Suprapubic skin (tissue), 4 donors: ENCODE measurements at regions not wholly inside any gene's neighbourhood (a gene's known extent, or its start where the extent isn't known, plus 50 kb on each side); places are given as distances from the start of the nearest gene placed in this dataset.

Source experiments
- DNase-seq, 2 donors: peaks; one replicate each; pipeline ENCODE4 v3.0.0-alpha.2; 2019; ENCODE audit warnings: low spot score in 2 of 2
- H3K27ac ChIP-seq: fragments of 200-600 bp; sonication (generic); one replicate; pipeline ENCODE4 v1.5.1; 2019
- H3K27me3 ChIP-seq: fragments of 200-600 bp; sonication (generic); one replicate; pipeline ENCODE4 v1.5.1; 2019
- H3K36me3 ChIP-seq: fragments of 200-600 bp; sonication (generic); one replicate; pipeline ENCODE4 v1.5.1; 2019
- H3K4me1 ChIP-seq: fragments of 200-600 bp; sonication (generic); one replicate; pipeline ENCODE4 v1.5.1; 2019
- H3K4me3 ChIP-seq: fragments of 200-600 bp; sonication (generic); one replicate; pipeline ENCODE4 v1.5.1; 2019; ENCODE audit warnings: mild to moderate bottlenecking
- H3K9me3 ChIP-seq: fragments of 200-600 bp; sonication (generic); one replicate; pipeline ENCODE4 v1.5.1; 2019
- EP300 ChIP-seq: sonication (generic); formaldehyde crosslinking; IDR thresholded peaks from one replicate; pipeline ENCODE4 v1.6.1; 2017; ENCODE audit warnings: antibody characterized with exemption
- POLR2A ChIP-seq, 2 donors: fragments of 450-650 bp; IDR thresholded peaks; one replicate each; pipeline ENCODE4 v1.6.1; 2017; ENCODE audit warnings: antibody characterized with exemption in 2 of 2, mild to moderate bottlenecking in 2 of 2, moderate library complexity in 2 of 2
- POLR2AphosphoS5 ChIP-seq, 3 donors: sonication (generic); formaldehyde crosslinking; IDR thresholded peaks; one replicate each; pipeline ENCODE4 v1.6.1; 2017; ENCODE audit warnings: antibody characterized with exemption in 3 of 3
- WGBS: methylation state at CpG from one replicate; pipeline ENCODE4 v1.1.5; 2018; 5-methylcytosine and 5-hydroxymethylcytosine counted together
- TF ChIP-seq, protein P1 (sequence below), 2 donors: fragments of 200-600 bp in 1 of 2; fragments of 450-650 bp in 1 of 2; sonication (generic) in 1 of 2; IDR thresholded peaks; one replicate each; pipeline ENCODE4 v1.5.1; 2016 to 2019; ENCODE audit warnings: antibody characterized with exemption in 2 of 2, mild to moderate bottlenecking in 1 of 2, moderate library complexity in 1 of 2

GRCh38 chr12:127531542-127531941 is 735.4 kb upstream of the TMEM132C start:
- H3K27me3 ChIP-seq, result no peaks in the 10 kb centered on the region
- H3K27ac ChIP-seq, result no peak overlapping the region
- no peak overlapping the region for H3K4me3 ChIP-seq
- no peaks in the 10 kb centered on the region for H3K36me3 ChIP-seq
- no peak for DNase-seq
- H3K4me1 ChIP-seq, result no peaks in the 10 kb centered on the region
- TF ChIP-seq POLR2AphosphoS5 (IDR thresholded peaks at IDR 0.05) (no peak), EP300 (no peak), POLR2A (IDR thresholded peaks at IDR 0.05) (no peak)
- TF ChIP-seq, protein P1, sequence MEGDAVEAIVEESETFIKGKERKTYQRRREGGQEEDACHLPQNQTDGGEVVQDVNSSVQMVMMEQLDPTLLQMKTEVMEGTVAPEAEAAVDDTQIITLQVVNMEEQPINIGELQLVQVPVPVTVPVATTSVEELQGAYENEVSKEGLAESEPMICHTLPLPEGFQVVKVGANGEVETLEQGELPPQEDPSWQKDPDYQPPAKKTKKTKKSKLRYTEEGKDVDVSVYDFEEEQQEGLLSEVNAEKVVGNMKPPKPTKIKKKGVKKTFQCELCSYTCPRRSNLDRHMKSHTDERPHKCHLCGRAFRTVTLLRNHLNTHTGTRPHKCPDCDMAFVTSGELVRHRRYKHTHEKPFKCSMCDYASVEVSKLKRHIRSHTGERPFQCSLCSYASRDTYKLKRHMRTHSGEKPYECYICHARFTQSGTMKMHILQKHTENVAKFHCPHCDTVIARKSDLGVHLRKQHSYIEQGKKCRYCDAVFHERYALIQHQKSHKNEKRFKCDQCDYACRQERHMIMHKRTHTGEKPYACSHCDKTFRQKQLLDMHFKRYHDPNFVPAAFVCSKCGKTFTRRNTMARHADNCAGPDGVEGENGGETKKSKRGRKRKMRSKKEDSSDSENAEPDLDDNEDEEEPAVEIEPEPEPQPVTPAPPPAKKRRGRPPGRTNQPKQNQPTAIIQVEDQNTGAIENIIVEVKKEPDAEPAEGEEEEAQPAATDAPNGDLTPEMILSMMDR (IDR thresholded peaks at IDR 0.05), result no peak
- peaks cover 7% of the 10 kb centered on the region for H3K9me3 ChIP-seq
- 63% methylated on average over 3 of the region's 3 CpGs for WGBS

DNA sequence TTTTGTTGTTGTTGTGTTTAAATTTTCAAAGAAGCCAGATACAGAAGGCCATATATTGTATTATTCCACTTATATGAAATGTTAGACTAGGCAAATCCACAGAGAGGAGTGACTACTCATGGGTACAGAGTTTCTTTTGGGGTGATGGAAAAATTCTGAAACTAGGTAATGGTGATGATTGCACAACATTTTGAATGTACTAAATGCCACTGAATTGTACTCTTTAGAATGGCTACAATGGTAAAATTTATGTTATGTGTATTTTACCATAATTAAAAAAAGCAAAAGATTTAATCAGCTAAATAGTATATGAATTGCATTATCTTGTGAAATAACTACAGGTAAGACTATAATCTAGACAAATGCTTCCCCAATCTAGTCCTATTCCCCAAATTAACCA is 733.6 kb upstream of the TMEM132C start:
- H3K27me3 ChIP-seq, result no peaks in the 10 kb centered on the region
- H3K4me3 ChIP-seq, result no peak overlapping the region
- no peak overlapping the region for H3K27ac ChIP-seq
- no peaks in the 10 kb centered on the region for H3K36me3 ChIP-seq
- peaks cover 7% of the 10 kb centered on the region for H3K9me3 ChIP-seq
- no peaks in the 10 kb centered on the region for H3K4me1 ChIP-seq
- DNase-seq, result no peak
- TF ChIP-seq, protein P1 (IDR thresholded peaks at IDR 0.05), result no peak
- TF ChIP-seq POLR2AphosphoS5 (IDR thresholded peaks at IDR 0.05) (no peak), POLR2A (IDR thresholded peaks at IDR 0.05) (no peak), EP300 (no peak)

GRCh38 chr12:127536833-127537428 is 730.0 kb upstream of the TMEM132C start:
- Histone ChIP-seq H3K27me3 (no peaks in the 10 kb centered on the region), H3K9me3 (peaks cover 10% of the 10 kb centered on the region), H3K27ac (no peak overlapping the region), H3K36me3 (no peaks in the 10 kb centered on the region), H3K4me3 (no peak overlapping the region), H3K4me1 (no peaks in the 10 kb centered on the region)
- WGBS, result 60% methylated on average over 1 of the region's 1 CpG
- TF ChIP-seq POLR2A (IDR thresholded peaks at IDR 0.05) (no peak), POLR2AphosphoS5 (IDR thresholded peaks at IDR 0.05) (no peak), EP300 (no peak)
- TF ChIP-seq, protein P1 (IDR thresholded peaks at IDR 0.05), result no peak
- no peak for DNase-seq

DNA sequence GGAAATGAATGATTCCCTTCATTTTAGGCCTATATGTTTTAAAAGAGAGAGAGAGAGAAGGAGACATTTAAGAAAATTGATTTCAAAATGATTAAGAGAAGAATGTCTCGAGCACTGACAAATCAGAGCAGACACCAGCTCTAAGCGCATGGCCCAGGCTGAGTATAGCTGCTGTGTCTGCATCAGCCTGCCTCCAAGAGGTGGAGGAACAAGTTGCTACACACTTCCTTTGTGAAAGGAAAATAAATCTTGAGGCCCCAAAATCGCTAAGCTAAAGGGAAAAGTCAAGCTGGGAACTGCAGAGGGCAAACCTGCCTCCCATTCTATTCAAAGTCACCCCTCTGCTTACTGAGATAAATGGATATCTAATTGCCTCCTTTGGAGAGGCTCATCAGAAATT is 728.7 kb upstream of the TMEM132C start:
- no peak for DNase-seq
- H3K4me3 ChIP-seq, result no peak overlapping the region
- WGBS, result 39% methylated on average over 3 of the region's 3 CpGs
- TF ChIP-seq EP300 (no peak), POLR2A (IDR thresholded peaks at IDR 0.05) (no peak), POLR2AphosphoS5 (IDR thresholded peaks at IDR 0.05) (no peak)
- TF ChIP-seq, protein P1 (IDR thresholded peaks at IDR 0.05), result no peak
- no peaks in the 10 kb centered on the region for H3K27me3 ChIP-seq
- no peaks in the 10 kb centered on the region for H3K36me3 ChIP-seq
- no peaks in the 10 kb centered on the region for H3K4me1 ChIP-seq
- H3K27ac ChIP-seq, result no peak overlapping the region
- peaks cover 10% of the 10 kb centered on the region for H3K9me3 ChIP-seq

- WGBS, result 51% methylated on average over 12 of the region's 12 CpGs
- TF ChIP-seq, protein P1 (IDR thresholded peaks at IDR 0.05), result no peak
- TF ChIP-seq POLR2A (IDR thresholded peaks at IDR 0.05) (no peak), EP300 (no peak), POLR2AphosphoS5 (IDR thresholded peaks at IDR 0.05) (no peak)
- no peak for DNase-seq
Measured at GRCh38 chr12:127539226-127539858, 727.6 kb upstream of the TMEM132C start.

More at GRCh38 chr12:127539226-127539858, 727.6 kb upstream of the TMEM132C start:
- Histone ChIP-seq H3K4me1 (no peaks in the 10 kb centered on the region), H3K36me3 (no peaks in the 10 kb centered on the region), H3K9me3 (peaks cover 10% of the 10 kb centered on the region), H3K4me3 (no peak overlapping the region), H3K27me3 (no peaks in the 10 kb centered on the region), H3K27ac (no peak overlapping the region)
